Natural killer cell (primary cell): ENCODE measurements at regions not wholly inside any gene's neighbourhood (a gene's known extent, or its start where the extent isn't known, plus 50 kb on each side); places are given as distances from the start of the nearest gene placed in this dataset.
"Not testable (repeated sequence)": the region's sequence is repeated elsewhere in the genome, so short reads cannot be mapped to it uniquely, and the experiment has no call there.

Experiments
- ATAC-seq, 3 donors: fragments of 150-1000 bp in 2 of 3; fragments of 200-7000 bp in 1 of 3; cut with Tn5 transposase; 1 replicate in 1 of 3; 2 replicates in 2 of 3; pipeline ENCODE4 v1.10.0; 2021; ENCODE audit warnings: mild to moderate bottlenecking in 2 of 3, moderate library complexity in 2 of 3
- DNase-seq, 2 donors: peaks; one replicate each; pipeline versions ENCODE4 v3.0.0 to v3.0.0-alpha.2; 2013 to 2021; ENCODE audit warnings: mixed read lengths in 1 of 2
- H3K27ac ChIP-seq: one replicate; pipeline ENCODE4 v1.5.1; 2013; ENCODE audit warnings: mild to moderate bottlenecking, low read length
- H3K27me3 ChIP-seq: one replicate; pipeline ENCODE4 v1.6.1; 2013; ENCODE audit warnings: low read length; ENCODE audit not compliant: control insufficient read depth, insufficient read depth
- H3K36me3 ChIP-seq: one replicate; pipeline ENCODE4 v1.6.1; 2013; ENCODE audit warnings: low read length; ENCODE audit not compliant: control insufficient read depth, insufficient read depth
- H3K4me1 ChIP-seq: one replicate; pipeline ENCODE4 v1.6.1; 2013; ENCODE audit warnings: low read length; ENCODE audit not compliant: control insufficient read depth, insufficient read depth
- H3K4me3 ChIP-seq: one replicate; pipeline ENCODE4 v1.5.1; 2013; ENCODE audit warnings: low read length
- H3K9me3 ChIP-seq: one replicate; pipeline ENCODE4 v1.6.1; 2013; ENCODE audit warnings: low read length; ENCODE audit not compliant: control insufficient read depth, insufficient read depth
- H3K27ac Mint-ChIP-seq, 2 donors: one replicate each; pipeline ENCODE4 v1.8.0; 2022; ENCODE audit warnings: mild to moderate bottlenecking in 2 of 2, mixed read lengths in 2 of 2, moderate library complexity in 1 of 2
- H3K27me3 Mint-ChIP-seq, 2 donors: one replicate each; pipeline ENCODE4 v1.8.0; 2022; ENCODE audit warnings: low read depth in 2 of 2, mixed read lengths in 2 of 2
- H3K36me3 Mint-ChIP-seq: one replicate; pipeline ENCODE4 v1.8.0; 2022; ENCODE audit warnings: mixed read lengths
- H3K4me1 Mint-ChIP-seq, 2 donors: one replicate each; pipeline ENCODE4 v1.8.0; 2022; ENCODE audit warnings: mixed read lengths in 2 of 2
- H3K4me3 Mint-ChIP-seq: one replicate; pipeline ENCODE4 v1.8.0; 2022; ENCODE audit warnings: mild to moderate bottlenecking, moderate library complexity, mixed read lengths
- H3K9me3 Mint-ChIP-seq, 2 donors: one replicate each; pipeline ENCODE4 v1.8.0; 2022; ENCODE audit warnings: mixed read lengths in 2 of 2
- WGBS: methylation state at CpG from one replicate; pipeline ENCODE4 v1.1.7; 2013; ENCODE audit warnings: missing lambda C conversion rate; ENCODE audit not compliant: insufficient coverage; 5-methylcytosine and 5-hydroxymethylcytosine counted together
- intact Hi-C: fragments of 100-400 bp; cut with micrococcal nuclease; formaldehyde crosslinking; loops from one replicate; pipeline ENCODE4 v1.14.2; 2022
- TF ChIP-seq, protein P1 (sequence below): fragments of 200-600 bp; IDR thresholded peaks from one replicate; pipeline ENCODE4 v1.8.0; 2022; ENCODE audit warnings: antibody characterized with exemption

DNA sequence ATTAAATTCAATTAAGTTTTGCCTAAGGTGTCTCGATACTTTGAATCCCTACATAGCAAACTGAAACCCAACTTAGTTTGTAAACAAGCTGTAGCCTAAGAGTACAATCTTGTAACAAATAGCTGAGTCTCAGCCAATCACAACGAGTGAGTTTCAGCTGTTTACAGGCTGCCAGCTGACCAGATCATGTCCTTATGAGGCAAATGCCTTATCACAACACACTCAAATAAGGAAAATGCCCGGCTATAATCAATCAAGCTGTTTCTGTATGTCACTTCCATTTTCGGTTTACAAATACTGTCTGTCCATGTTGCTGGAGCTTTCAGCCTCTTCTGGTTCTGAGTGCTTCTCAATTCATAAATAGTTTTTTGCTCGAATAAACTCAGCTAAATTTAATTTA, 943.8 kb downstream of the SLC16A7 start:
- H3K9me3 Mint-ChIP-seq = peaks cover 7 to 13% of the 10 kb centered on the region in 2 donors
- DNase-seq (no peak), ATAC-seq (no peak)
- no peaks in the 10 kb centered on the region for H3K27me3 Mint-ChIP-seq
- H3K27ac ChIP-seq = no peak overlapping the region
- no peak overlapping the region for H3K27ac Mint-ChIP-seq
- WGBS = 91% methylated on average over 4 of the region's 5 CpGs
- H3K27me3 ChIP-seq = no peaks in the 10 kb centered on the region
- peaks cover 13% of the 10 kb centered on the region for H3K36me3 Mint-ChIP-seq
- no peaks in the 10 kb centered on the region for H3K9me3 ChIP-seq
- intact Hi-C loops = no loop called here
- no peaks in the 10 kb centered on the region for H3K4me1 Mint-ChIP-seq
- TF ChIP-seq, protein P1, sequence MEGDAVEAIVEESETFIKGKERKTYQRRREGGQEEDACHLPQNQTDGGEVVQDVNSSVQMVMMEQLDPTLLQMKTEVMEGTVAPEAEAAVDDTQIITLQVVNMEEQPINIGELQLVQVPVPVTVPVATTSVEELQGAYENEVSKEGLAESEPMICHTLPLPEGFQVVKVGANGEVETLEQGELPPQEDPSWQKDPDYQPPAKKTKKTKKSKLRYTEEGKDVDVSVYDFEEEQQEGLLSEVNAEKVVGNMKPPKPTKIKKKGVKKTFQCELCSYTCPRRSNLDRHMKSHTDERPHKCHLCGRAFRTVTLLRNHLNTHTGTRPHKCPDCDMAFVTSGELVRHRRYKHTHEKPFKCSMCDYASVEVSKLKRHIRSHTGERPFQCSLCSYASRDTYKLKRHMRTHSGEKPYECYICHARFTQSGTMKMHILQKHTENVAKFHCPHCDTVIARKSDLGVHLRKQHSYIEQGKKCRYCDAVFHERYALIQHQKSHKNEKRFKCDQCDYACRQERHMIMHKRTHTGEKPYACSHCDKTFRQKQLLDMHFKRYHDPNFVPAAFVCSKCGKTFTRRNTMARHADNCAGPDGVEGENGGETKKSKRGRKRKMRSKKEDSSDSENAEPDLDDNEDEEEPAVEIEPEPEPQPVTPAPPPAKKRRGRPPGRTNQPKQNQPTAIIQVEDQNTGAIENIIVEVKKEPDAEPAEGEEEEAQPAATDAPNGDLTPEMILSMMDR = no peak
- H3K36me3 ChIP-seq = no peaks in the 10 kb centered on the region
- no peaks in the 10 kb centered on the region for H3K4me1 ChIP-seq
- no peak overlapping the region for H3K4me3 Mint-ChIP-seq
- no peak overlapping the region for H3K4me3 ChIP-seq

DNA sequence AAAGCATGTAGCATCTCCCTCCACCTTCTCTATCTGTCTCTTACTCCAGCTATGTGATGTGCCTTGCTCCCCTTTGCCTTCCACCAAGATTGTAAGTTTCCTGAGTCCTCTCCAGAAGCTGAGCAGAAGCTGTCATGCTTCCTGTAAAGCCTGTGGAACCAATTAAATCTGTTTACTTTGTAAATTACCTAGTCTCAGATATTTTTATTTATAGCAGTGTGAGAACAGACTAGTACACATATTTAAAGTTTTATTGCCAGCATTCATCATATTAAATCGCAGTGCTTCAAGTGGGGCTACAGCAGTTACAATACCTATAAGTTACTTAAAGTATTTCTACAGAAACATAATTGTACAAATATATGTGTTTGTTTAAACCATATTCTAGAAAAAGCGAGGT, 973.1 kb downstream of the SLC16A7 start:
- H3K9me3 Mint-ChIP-seq = peaks cover 9 to 10% of the 10 kb centered on the region in 2 donors
- Histone ChIP-seq H3K4me3 (no peak overlapping the region), H3K9me3 (peaks cover 17% of the 10 kb centered on the region), H3K27ac (no peak overlapping the region), H3K36me3 (no peaks in the 10 kb centered on the region), H3K4me1 (no peaks in the 10 kb centered on the region), H3K27me3 (no peaks in the 10 kb centered on the region)
- TF ChIP-seq, protein P1 = no peak
- H3K4me3 Mint-ChIP-seq = no peak overlapping the region
- H3K36me3 Mint-ChIP-seq = peaks cover 8% of the 10 kb centered on the region
- ATAC-seq = no peak
- DNase-seq = no peak
- WGBS = 100% methylated on average over 1 of the region's 2 CpGs
- H3K27me3 Mint-ChIP-seq = no peaks in the 10 kb centered on the region
- H3K4me1 Mint-ChIP-seq = no peaks in the 10 kb centered on the region
- intact Hi-C loops = no loop called here
- no peak overlapping the region for H3K27ac Mint-ChIP-seq

DNA sequence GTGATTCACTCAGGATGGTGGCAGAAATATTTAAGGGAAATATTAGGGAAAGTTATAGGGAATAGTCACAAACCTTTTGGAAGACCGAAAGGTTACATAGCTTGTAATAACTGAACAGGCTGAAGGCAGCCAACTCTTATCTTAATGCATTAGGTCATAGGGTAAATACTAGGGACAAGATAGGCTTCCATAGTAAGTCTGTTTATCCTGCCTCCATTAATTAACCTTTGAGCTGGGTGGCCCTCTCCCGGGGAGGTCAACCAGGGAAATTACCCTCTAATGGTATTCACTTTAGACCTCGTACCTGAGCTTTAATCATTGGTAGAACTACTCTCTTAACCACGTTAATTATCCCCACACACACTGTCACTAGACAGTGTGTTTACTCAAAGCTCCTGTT, 981.8 kb downstream of the SLC16A7 start:
- TF ChIP-seq, protein P1 = no peak
- no peak overlapping the region for H3K27ac ChIP-seq
- no peak overlapping the region for H3K27ac Mint-ChIP-seq
- no peaks in the 10 kb centered on the region for H3K9me3 ChIP-seq
- no peak overlapping the region for H3K4me3 Mint-ChIP-seq
- no peaks in the 10 kb centered on the region for H3K36me3 Mint-ChIP-seq
- peaks cover 2% of the 10 kb centered on the region in 2 donors for H3K9me3 Mint-ChIP-seq
- no peaks in the 10 kb centered on the region for H3K4me1 ChIP-seq
- 61% methylated on average over 3 of the region's 4 CpGs for WGBS
- H3K27me3 ChIP-seq = no peaks in the 10 kb centered on the region
- DNase-seq (no peak), ATAC-seq (no peak)
- no peaks in the 10 kb centered on the region for H3K36me3 ChIP-seq
- H3K4me1 Mint-ChIP-seq = no peaks in the 10 kb centered on the region
- intact Hi-C loops = no loop called here
- no peaks in the 10 kb centered on the region for H3K27me3 Mint-ChIP-seq
- no peak overlapping the region for H3K4me3 ChIP-seq

DNA sequence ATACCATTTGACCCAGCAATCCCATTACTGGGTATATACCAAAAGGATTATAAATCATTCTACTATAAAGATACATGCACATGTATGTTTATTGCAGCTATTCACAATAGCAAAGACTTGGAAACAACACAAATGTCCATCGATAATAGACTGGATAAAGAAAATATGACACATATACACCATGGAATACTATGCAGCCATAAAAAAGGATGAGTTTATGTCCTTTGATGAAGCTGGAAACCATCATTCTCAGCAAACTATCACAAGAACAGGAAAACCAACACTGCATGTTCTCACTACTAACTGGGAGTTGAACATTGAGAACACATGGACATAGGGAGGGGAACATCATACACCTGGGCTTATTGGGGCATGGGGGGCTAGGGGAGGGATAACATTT, 991.8 kb downstream of the SLC16A7 start:
- H3K36me3 ChIP-seq, H3K27ac ChIP-seq, DNase-seq, H3K9me3 ChIP-seq, H3K4me3 ChIP-seq, intact Hi-C loops, H3K4me1 Mint-ChIP-seq, H3K36me3 Mint-ChIP-seq, H3K4me1 ChIP-seq, H3K27me3 ChIP-seq, H3K27me3 Mint-ChIP-seq, H3K4me3 Mint-ChIP-seq, H3K27ac Mint-ChIP-seq, ATAC-seq: not testable (repeated sequence)
- peaks cover 9 to 22% of the 10 kb centered on the region in 2 donors for H3K9me3 Mint-ChIP-seq
- WGBS = no CpG with 5 or more reads among the region's 1 CpG
